Ishikawa (cell line): ENCODE measurements at regions not wholly inside any gene's neighbourhood (a gene's known extent, or its start where the extent isn't known, plus 50 kb on each side); places are given as distances from the start of the nearest gene placed in this dataset.

Experiments used
- CEBPB ChIP-seq: IDR thresholded peaks from 2 replicates; pipeline ENCODE4 v1.6.1; 2012
- CREB1 ChIP-seq: IDR thresholded peaks from 2 replicates; pipeline ENCODE4 v1.6.1; 2012; ENCODE audit warnings: low read depth
- EGR1 ChIP-seq: IDR thresholded peaks from 2 replicates; pipeline ENCODE4 v1.6.1; 2012
- EP300 ChIP-seq: IDR thresholded peaks from 2 replicates; pipeline ENCODE4 v1.6.1; 2012; ENCODE audit warnings: borderline replicate concordance
- FOXM1 ChIP-seq: IDR thresholded peaks from 2 replicates; pipeline ENCODE4 v1.6.1; 2012; ENCODE audit warnings: low read depth, borderline replicate concordance
- NFIC ChIP-seq: IDR thresholded peaks from 2 replicates; pipeline ENCODE4 v1.6.1; 2012
- RAD21 ChIP-seq: IDR thresholded peaks from 2 replicates; pipeline ENCODE4 v1.6.1; 2012; ENCODE audit warnings: low read depth
- TAF1 ChIP-seq: IDR thresholded peaks from 2 replicates; pipeline ENCODE4 v1.6.1; 2012; ENCODE audit warnings: low read depth, mild to moderate bottlenecking
- TCF12 ChIP-seq: IDR thresholded peaks from 2 replicates; pipeline ENCODE4 v1.6.1; 2012; ENCODE audit warnings: low read depth
- TEAD4 ChIP-seq: IDR thresholded peaks from 2 replicates; pipeline ENCODE4 v1.6.1; 2012
- YY1 ChIP-seq: IDR thresholded peaks from 2 replicates; pipeline ENCODE4 v1.6.1; 2012; ENCODE audit warnings: low read depth
- ZBTB7A ChIP-seq: IDR thresholded peaks from 2 replicates; pipeline ENCODE4 v1.6.1; 2012; ENCODE audit warnings: low read depth
- TF ChIP-seq, protein P1 (sequence below): IDR thresholded peaks from 2 replicates; pipeline ENCODE4 v1.6.1; 2012; ENCODE audit warnings: low read depth, mild to moderate bottlenecking
- TF ChIP-seq, protein P2 (sequence below): IDR thresholded peaks from 2 replicates; pipeline ENCODE4 v1.6.1; 2012
- TF ChIP-seq, protein P3 (sequence below): IDR thresholded peaks from 2 replicates; pipeline ENCODE4 v1.6.1; 2012

- TF ChIP-seq, protein P1, sequence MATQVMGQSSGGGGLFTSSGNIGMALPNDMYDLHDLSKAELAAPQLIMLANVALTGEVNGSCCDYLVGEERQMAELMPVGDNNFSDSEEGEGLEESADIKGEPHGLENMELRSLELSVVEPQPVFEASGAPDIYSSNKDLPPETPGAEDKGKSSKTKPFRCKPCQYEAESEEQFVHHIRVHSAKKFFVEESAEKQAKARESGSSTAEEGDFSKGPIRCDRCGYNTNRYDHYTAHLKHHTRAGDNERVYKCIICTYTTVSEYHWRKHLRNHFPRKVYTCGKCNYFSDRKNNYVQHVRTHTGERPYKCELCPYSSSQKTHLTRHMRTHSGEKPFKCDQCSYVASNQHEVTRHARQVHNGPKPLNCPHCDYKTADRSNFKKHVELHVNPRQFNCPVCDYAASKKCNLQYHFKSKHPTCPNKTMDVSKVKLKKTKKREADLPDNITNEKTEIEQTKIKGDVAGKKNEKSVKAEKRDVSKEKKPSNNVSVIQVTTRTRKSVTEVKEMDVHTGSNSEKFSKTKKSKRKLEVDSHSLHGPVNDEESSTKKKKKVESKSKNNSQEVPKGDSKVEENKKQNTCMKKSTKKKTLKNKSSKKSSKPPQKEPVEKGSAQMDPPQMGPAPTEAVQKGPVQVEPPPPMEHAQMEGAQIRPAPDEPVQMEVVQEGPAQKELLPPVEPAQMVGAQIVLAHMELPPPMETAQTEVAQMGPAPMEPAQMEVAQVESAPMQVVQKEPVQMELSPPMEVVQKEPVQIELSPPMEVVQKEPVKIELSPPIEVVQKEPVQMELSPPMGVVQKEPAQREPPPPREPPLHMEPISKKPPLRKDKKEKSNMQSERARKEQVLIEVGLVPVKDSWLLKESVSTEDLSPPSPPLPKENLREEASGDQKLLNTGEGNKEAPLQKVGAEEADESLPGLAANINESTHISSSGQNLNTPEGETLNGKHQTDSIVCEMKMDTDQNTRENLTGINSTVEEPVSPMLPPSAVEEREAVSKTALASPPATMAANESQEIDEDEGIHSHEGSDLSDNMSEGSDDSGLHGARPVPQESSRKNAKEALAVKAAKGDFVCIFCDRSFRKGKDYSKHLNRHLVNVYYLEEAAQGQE, result no peak
- no peak for TF ChIP-seq FOXM1
- no peak for TF ChIP-seq TCF12
- TF ChIP-seq EP300, result no peak
- no peak for TF ChIP-seq RAD21
- TF ChIP-seq, protein P2, sequence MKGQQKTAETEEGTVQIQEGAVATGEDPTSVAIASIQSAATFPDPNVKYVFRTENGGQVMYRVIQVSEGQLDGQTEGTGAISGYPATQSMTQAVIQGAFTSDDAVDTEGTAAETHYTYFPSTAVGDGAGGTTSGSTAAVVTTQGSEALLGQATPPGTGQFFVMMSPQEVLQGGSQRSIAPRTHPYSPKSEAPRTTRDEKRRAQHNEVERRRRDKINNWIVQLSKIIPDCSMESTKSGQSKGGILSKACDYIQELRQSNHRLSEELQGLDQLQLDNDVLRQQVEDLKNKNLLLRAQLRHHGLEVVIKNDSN, result no peak
- no peak for TF ChIP-seq TEAD4
- TF ChIP-seq EGR1, result no peak
- TF ChIP-seq NFIC, result no peak
- TF ChIP-seq TAF1, result no peak
- TF ChIP-seq CREB1, result no peak
- TF ChIP-seq YY1, result no peak
- TF ChIP-seq, protein P3, sequence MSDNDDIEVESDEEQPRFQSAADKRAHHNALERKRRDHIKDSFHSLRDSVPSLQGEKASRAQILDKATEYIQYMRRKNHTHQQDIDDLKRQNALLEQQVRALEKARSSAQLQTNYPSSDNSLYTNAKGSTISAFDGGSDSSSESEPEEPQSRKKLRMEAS, result no peak
- TF ChIP-seq ZBTB7A, result no peak
- no peak for TF ChIP-seq CEBPB
Measured at GRCh38 chr5:18972177-18972576, 1015.8 kb downstream of the CDH18 start.

DNA sequence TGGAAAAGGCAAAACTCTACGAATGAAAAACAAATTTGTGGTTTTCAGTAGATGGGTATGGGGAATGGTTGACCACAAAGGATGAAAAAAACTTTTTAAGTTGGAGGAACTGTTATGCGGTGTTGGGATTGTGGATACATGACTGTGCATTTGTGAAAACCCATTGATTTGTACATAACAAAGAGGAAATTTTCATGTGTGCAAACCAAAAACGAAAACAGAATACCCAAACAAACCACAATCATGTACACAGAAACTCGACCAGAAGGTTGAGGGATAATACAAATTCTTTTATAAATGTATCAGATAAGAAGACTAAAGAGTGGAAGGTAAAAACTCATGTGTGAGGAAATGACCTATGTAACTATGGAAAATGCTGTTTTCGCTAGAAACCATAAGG, 1012.4 kb downstream of the CDH18 start:
- TF ChIP-seq TCF12 (no peak), ZBTB7A (no peak), EP300 (no peak), FOXM1 (no peak), NFIC (no peak), CEBPB (no peak), CREB1 (no peak), TAF1 (no peak), TEAD4 (no peak), YY1 (no peak), EGR1 (no peak), RAD21 (no peak)
- TF ChIP-seq, protein P3, result no peak
- TF ChIP-seq, protein P1, result no peak
- TF ChIP-seq, protein P2, result no peak

GRCh38 chr5:18977880-18978279, 1010.1 kb downstream of the CDH18 start:
- TF ChIP-seq TEAD4 (no peak), NFIC (no peak), CREB1 (no peak), EP300 (no peak), ZBTB7A (no peak)

- TF ChIP-seq, protein P2, result no peak
- TF ChIP-seq NFIC (no peak), CREB1 (no peak), EGR1 (no peak), FOXM1 (no peak), TCF12 (no peak), YY1 (no peak), RAD21 (no peak), TEAD4 (no peak), CEBPB (no peak), ZBTB7A (no peak), EP300 (no peak), TAF1 (no peak)
- TF ChIP-seq, protein P3, result no peak
- TF ChIP-seq, protein P1, result no peak
Measured at GRCh38 chr5:18984559-18985080, 1003.4 kb downstream of the CDH18 start.
